Prostate gland (tissue), 2 donors: ENCODE measurements at regions not wholly inside any gene's neighbourhood (a gene's known extent, or its start where the extent isn't known, plus 50 kb on each side); places are given as distances from the start of the nearest gene placed in this dataset.

Experiments used
- POLR2AphosphoS5 ChIP-seq: sonication (generic); formaldehyde crosslinking; IDR thresholded peaks from one replicate; pipeline ENCODE4 v1.6.1; 2017; ENCODE audit warnings: antibody characterized with exemption
- TF ChIP-seq, protein P1 (sequence below), 4 experiments: fragments of 200-600 bp in 2 of 4; fragments of 450-650 bp in 2 of 4; sonication (generic) in 2 of 4; IDR thresholded peaks; 1 replicate in 3 of 4; 2 replicates in 1 of 4; pipeline ENCODE4 v1.5.1; 2016 to 2019; ENCODE audit warnings: antibody characterized with exemption in 4 of 4, mild to moderate bottlenecking in 2 of 4, moderate library complexity in 2 of 4

DNA sequence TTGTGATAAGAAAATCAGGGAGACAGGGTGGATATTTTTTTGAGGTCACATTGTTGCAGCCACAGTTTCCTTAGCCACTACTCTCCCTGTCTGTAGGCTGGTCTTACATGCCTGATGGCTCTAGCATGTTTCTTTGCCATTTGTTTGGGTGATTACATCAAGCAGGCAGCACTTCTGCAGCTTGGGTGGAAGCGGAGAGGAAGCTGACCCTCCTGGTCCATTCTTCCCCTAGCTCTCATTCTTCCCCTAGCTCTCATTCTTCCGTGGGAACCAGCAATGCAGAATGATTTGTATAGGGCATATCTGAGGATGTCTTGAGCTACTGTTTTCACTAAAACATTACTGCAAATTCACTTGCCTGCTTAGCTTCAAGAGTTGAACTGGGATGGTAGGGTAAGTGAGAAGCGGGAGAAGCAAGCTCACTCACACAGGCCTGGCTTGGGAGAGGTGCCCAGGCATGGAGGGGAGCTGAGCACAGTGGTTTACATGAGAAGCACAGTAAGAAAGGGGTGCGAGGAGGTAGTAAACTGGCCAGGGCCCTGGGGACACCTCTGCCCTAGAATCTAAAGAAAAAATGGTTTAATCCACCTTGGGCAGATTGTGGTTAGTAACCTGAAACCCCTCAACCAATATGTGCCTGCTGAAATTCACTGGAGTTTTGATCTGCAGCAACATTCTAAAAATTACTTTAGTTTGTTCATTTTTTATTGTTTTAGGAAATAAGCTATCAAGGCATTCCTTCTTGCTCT, 538.9 kb downstream of the RFC3 start:
- TF ChIP-seq, protein P1, sequence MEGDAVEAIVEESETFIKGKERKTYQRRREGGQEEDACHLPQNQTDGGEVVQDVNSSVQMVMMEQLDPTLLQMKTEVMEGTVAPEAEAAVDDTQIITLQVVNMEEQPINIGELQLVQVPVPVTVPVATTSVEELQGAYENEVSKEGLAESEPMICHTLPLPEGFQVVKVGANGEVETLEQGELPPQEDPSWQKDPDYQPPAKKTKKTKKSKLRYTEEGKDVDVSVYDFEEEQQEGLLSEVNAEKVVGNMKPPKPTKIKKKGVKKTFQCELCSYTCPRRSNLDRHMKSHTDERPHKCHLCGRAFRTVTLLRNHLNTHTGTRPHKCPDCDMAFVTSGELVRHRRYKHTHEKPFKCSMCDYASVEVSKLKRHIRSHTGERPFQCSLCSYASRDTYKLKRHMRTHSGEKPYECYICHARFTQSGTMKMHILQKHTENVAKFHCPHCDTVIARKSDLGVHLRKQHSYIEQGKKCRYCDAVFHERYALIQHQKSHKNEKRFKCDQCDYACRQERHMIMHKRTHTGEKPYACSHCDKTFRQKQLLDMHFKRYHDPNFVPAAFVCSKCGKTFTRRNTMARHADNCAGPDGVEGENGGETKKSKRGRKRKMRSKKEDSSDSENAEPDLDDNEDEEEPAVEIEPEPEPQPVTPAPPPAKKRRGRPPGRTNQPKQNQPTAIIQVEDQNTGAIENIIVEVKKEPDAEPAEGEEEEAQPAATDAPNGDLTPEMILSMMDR (IDR thresholded peaks at IDR 0.05): no peak
- TF ChIP-seq POLR2AphosphoS5: no peak
